ENCODE measurements at regions not wholly inside any gene's neighbourhood (a gene's known extent, or its start where the extent isn't known, plus 50 kb on each side); places are given as distances from the start of the nearest gene placed in this dataset.

DNA sequence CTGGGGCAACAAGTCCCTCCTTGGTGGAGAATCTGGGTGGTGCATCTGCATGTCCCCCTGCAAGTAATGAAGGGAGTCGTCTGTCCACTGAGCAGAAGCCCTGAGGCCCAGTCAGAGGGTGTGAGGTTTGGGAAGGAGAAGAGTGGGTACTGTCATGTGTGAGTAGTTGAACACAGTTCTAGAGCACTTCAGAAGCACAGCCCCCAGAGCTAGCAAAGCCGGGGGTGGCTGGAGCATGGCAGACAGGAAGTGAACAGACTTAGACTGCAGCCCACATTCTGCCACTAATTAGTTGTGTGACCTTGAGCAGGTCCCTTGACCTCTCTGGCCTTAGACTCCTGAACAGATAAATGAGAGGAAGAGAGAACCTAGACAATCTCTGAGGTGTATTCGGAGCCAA is 207.6 kb downstream of the UACA start:
- TF ChIP-seq EP300 (IDR thresholded peaks at IDR 0.05; ENCODE audit: borderline replicate concordance) (no peak), CEBPB (IDR thresholded peaks at IDR 0.05) (no peak), TAF1 (IDR thresholded peaks at IDR 0.05; ENCODE audit: low read depth) (no peak), YY1 (IDR thresholded peaks at IDR 0.05; ENCODE audit: low read depth) (no peak), RAD21 (IDR thresholded peaks at IDR 0.05; ENCODE audit: low read depth) (no peak), TCF12 (IDR thresholded peaks at IDR 0.05; ENCODE audit: low read depth) (no peak), TEAD4 (IDR thresholded peaks at IDR 0.05) (no peak), ZBTB7A (IDR thresholded peaks at IDR 0.05; ENCODE audit: low read depth) (no peak), CREB1 (IDR thresholded peaks at IDR 0.05; ENCODE audit: low read depth) (no peak), FOXM1 (IDR thresholded peaks at IDR 0.05; ENCODE audit: borderline replicate concordance, low read depth) (no peak), EGR1 (IDR thresholded peaks at IDR 0.05) (no peak), USF1 (IDR thresholded peaks at IDR 0.05) (no peak), NFIC (IDR thresholded peaks at IDR 0.05) (no peak)
- TF ChIP-seq, protein P1, sequence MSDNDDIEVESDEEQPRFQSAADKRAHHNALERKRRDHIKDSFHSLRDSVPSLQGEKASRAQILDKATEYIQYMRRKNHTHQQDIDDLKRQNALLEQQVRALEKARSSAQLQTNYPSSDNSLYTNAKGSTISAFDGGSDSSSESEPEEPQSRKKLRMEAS (IDR thresholded peaks at IDR 0.05): no peak
- TF ChIP-seq, protein P2, sequence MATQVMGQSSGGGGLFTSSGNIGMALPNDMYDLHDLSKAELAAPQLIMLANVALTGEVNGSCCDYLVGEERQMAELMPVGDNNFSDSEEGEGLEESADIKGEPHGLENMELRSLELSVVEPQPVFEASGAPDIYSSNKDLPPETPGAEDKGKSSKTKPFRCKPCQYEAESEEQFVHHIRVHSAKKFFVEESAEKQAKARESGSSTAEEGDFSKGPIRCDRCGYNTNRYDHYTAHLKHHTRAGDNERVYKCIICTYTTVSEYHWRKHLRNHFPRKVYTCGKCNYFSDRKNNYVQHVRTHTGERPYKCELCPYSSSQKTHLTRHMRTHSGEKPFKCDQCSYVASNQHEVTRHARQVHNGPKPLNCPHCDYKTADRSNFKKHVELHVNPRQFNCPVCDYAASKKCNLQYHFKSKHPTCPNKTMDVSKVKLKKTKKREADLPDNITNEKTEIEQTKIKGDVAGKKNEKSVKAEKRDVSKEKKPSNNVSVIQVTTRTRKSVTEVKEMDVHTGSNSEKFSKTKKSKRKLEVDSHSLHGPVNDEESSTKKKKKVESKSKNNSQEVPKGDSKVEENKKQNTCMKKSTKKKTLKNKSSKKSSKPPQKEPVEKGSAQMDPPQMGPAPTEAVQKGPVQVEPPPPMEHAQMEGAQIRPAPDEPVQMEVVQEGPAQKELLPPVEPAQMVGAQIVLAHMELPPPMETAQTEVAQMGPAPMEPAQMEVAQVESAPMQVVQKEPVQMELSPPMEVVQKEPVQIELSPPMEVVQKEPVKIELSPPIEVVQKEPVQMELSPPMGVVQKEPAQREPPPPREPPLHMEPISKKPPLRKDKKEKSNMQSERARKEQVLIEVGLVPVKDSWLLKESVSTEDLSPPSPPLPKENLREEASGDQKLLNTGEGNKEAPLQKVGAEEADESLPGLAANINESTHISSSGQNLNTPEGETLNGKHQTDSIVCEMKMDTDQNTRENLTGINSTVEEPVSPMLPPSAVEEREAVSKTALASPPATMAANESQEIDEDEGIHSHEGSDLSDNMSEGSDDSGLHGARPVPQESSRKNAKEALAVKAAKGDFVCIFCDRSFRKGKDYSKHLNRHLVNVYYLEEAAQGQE (IDR thresholded peaks at IDR 0.05; ENCODE audit: low read depth): no peak

- no peak for TF ChIP-seq TCF12 (IDR thresholded peaks at IDR 0.05; ENCODE audit: low read depth)
- TF ChIP-seq EGR1 (IDR thresholded peaks at IDR 0.05): no peak
- TF ChIP-seq EP300 (IDR thresholded peaks at IDR 0.05; ENCODE audit: borderline replicate concordance): no peak
- no peak for TF ChIP-seq TEAD4 (IDR thresholded peaks at IDR 0.05)
- no peak for TF ChIP-seq YY1 (IDR thresholded peaks at IDR 0.05; ENCODE audit: low read depth)
- TF ChIP-seq, protein P2 (IDR thresholded peaks at IDR 0.05; ENCODE audit: low read depth): no peak
- TF ChIP-seq FOXM1 (IDR thresholded peaks at IDR 0.05; ENCODE audit: borderline replicate concordance, low read depth): no peak
- TF ChIP-seq NFIC (IDR thresholded peaks at IDR 0.05): no peak
- TF ChIP-seq, protein P1 (IDR thresholded peaks at IDR 0.05): no peak
- no peak for TF ChIP-seq ZBTB7A (IDR thresholded peaks at IDR 0.05; ENCODE audit: low read depth)
- TF ChIP-seq USF1 (IDR thresholded peaks at IDR 0.05): no peak
Measured at GRCh38 chr15:70547846-70548487, 215.4 kb downstream of the UACA start.

GRCh38 chr15:70545526-70545925 is 217.8 kb downstream of the UACA start:
- TF ChIP-seq FOXM1 (IDR thresholded peaks at IDR 0.05; ENCODE audit: borderline replicate concordance, low read depth) (no peak), EP300 (IDR thresholded peaks at IDR 0.05; ENCODE audit: borderline replicate concordance) (no peak), NFIC (IDR thresholded peaks at IDR 0.05) (no peak), ZBTB7A (IDR thresholded peaks at IDR 0.05; ENCODE audit: low read depth) (no peak), TEAD4 (IDR thresholded peaks at IDR 0.05) (no peak), YY1 (IDR thresholded peaks at IDR 0.05; ENCODE audit: low read depth) (no peak), TAF1 (IDR thresholded peaks at IDR 0.05; ENCODE audit: low read depth) (no peak), TCF12 (IDR thresholded peaks at IDR 0.05; ENCODE audit: low read depth) (no peak)
- TF ChIP-seq, protein P1 (IDR thresholded peaks at IDR 0.05): no peak

DNA sequence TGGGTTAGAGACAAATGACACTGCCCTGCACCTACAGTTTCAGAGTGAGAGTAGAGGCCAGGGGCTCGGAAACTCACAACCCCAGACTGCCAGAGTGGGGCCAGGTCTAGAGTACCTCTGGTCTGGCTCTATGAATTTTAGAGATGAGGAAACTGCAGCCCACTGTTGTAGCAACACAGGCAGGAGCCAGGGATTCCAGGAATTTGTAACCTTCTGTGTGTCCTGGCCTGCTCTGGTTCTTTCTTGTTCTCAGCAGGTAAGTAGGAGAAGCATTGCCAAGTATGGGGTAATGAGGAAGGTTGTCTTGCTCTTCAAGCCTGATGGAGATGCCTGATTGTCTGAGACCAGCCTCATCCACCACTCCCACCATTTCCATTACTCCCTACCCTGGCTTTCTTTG is 221.8 kb downstream of the UACA start:
- TF ChIP-seq ZBTB7A (IDR thresholded peaks at IDR 0.05; ENCODE audit: low read depth) (no peak), YY1 (IDR thresholded peaks at IDR 0.05; ENCODE audit: low read depth) (no peak), RAD21 (IDR thresholded peaks at IDR 0.05; ENCODE audit: low read depth) (no peak), TCF12 (IDR thresholded peaks at IDR 0.05; ENCODE audit: low read depth) (no peak), FOXM1 (IDR thresholded peaks at IDR 0.05; ENCODE audit: borderline replicate concordance, low read depth) (no peak), EP300 (IDR thresholded peaks at IDR 0.05; ENCODE audit: borderline replicate concordance) (no peak)
- TF ChIP-seq, protein P1 (IDR thresholded peaks at IDR 0.05): no peak

GRCh38 chr15:70539912-70540530 is 223.3 kb downstream of the UACA start:
- TF ChIP-seq, protein P2 (IDR thresholded peaks at IDR 0.05; ENCODE audit: low read depth): no peak
- no peak for TF ChIP-seq ZBTB7A (IDR thresholded peaks at IDR 0.05; ENCODE audit: low read depth)
- TF ChIP-seq, protein P1 (IDR thresholded peaks at IDR 0.05): no peak
- TF ChIP-seq EP300 (IDR thresholded peaks at IDR 0.05; ENCODE audit: borderline replicate concordance): no peak
- no peak for TF ChIP-seq TAF1 (IDR thresholded peaks at IDR 0.05; ENCODE audit: low read depth)
- no peak for TF ChIP-seq CREB1 (IDR thresholded peaks at IDR 0.05; ENCODE audit: low read depth)
- no peak for TF ChIP-seq USF1 (IDR thresholded peaks at IDR 0.05)

All from Ishikawa (cell line).